ENCODE measurements at regions not wholly inside any gene's neighbourhood (a gene's known extent, or its start where the extent isn't known, plus 50 kb on each side); places are given as distances from the start of the nearest gene placed in this dataset.

DNA sequence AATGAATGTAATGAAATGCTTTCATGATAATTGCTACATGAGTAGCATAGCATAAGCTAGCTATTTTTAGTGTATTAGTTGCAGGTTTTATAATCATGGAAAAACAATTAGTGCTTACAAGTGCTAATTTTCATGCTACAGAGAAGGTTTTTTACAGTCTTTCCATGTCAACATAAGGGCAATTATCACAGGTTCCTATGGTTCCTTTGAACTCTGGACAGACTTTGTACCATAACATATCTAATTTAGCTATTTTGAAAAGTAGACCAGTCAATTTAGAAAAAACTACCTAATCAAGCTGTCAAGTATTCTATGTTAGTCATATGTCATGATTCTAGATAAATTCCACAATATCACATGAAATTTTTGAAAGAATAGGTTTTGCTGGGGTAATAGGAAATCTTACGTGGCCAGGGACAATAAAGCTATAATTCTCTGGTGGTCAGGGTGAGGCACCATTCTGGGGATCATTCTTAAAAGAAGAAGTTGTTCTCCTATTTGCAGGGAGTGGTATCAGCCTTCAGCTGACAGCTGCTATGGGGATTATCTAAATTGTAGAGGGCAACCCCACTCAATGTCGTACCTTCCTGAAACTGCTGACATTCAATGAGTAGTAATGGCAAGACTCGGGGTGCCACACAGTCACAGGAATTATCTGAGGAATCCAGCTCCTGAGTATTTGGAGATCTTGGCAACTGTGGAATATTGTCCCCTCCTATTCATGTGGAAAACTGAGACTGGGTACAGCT is 724.0 kb upstream of the LINC00305 start:
- ChIA-PET POLR2A (no interaction called here), CTCF (no interaction called here)
- no peak overlapping the region for H3K4me3 ChIP-seq (ENCODE audit: low read depth, low read length)
- TF ChIP-seq, protein P1, sequence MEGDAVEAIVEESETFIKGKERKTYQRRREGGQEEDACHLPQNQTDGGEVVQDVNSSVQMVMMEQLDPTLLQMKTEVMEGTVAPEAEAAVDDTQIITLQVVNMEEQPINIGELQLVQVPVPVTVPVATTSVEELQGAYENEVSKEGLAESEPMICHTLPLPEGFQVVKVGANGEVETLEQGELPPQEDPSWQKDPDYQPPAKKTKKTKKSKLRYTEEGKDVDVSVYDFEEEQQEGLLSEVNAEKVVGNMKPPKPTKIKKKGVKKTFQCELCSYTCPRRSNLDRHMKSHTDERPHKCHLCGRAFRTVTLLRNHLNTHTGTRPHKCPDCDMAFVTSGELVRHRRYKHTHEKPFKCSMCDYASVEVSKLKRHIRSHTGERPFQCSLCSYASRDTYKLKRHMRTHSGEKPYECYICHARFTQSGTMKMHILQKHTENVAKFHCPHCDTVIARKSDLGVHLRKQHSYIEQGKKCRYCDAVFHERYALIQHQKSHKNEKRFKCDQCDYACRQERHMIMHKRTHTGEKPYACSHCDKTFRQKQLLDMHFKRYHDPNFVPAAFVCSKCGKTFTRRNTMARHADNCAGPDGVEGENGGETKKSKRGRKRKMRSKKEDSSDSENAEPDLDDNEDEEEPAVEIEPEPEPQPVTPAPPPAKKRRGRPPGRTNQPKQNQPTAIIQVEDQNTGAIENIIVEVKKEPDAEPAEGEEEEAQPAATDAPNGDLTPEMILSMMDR (IDR thresholded peaks at IDR 0.05; ENCODE audit: insufficient read depth, low read length, missing control alignments), result no peak
- no peak for DNase-seq (ENCODE audit: low read depth, low spot score)

DNA sequence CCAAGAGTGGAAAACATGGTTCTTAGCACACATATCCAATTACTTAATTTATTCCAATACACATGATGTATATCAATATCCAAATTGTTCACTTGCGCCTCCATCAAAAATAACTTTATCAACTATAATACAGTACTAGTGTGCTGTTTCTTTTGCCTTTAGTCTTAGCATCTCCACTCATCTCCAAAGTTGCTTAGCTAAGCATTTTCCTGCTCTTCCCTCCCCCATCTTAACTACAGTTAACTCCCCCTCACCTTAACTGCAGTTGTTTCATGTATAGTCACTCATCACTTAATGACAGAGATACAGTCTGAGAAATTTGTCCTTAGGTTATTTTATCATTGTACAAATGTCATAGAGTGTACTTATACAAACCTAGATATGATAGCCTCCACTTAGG is 705.2 kb upstream of the LINC00305 start:
- no peak overlapping the region for H3K4me3 ChIP-seq (ENCODE audit: low read depth, low read length)
- TF ChIP-seq, protein P1 (IDR thresholded peaks at IDR 0.05; ENCODE audit: insufficient read depth, low read length, missing control alignments), result no peak
- DNase-seq (ENCODE audit: low read depth, low spot score), result no peak
- POLR2A ChIA-PET, result no interaction called here
- CTCF ChIA-PET, result no interaction called here

DNA sequence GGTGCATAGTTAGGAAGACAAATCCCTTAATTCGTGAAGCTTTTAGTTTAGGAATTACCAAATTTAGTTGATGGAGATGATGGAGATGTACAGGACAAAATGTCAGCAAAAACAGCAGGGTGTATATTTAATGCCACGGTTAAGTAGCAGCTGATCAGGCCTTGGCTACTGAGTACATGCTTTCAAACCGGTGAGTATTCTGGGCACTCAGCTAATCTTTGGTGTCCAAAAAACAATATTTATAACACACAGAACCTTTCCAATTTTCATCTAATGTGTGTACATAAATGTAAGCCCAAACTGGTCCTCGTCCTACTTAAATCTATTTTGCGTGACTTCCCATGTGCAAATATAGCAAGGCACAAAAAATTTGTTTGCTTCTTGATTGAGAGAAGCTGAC is 703.4 kb upstream of the LINC00305 start:
- POLR2A ChIA-PET, result no interaction called here
- CTCF ChIA-PET, result no interaction called here
- DNase-seq (ENCODE audit: low read depth, low spot score), result no peak
- TF ChIP-seq, protein P1 (IDR thresholded peaks at IDR 0.05; ENCODE audit: insufficient read depth, low read length, missing control alignments), result no peak
- no peak overlapping the region for H3K4me3 ChIP-seq (ENCODE audit: low read depth, low read length)

DNA sequence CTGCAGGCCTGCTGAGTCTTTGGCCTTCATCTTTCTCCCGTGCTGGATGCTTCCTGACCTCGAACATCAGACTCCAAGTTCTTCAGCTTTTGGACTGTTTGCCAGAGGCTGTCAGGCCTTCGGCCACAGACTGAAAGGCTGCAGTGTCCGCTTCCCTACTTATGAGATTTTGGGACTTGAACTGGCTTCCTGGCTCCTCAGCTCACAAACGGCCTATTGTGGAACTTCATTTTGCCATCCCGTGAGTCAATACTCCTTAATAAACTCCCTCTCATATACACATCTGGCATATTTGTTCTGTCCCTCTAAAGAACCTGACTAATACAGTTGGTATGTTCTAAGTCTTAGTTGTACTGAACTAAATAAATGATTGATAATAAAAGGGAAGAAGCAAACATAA is 702.8 kb upstream of the LINC00305 start:
- TF ChIP-seq, protein P1 (IDR thresholded peaks at IDR 0.05; ENCODE audit: insufficient read depth, low read length, missing control alignments), result no peak
- no peak overlapping the region for H3K4me3 ChIP-seq (ENCODE audit: low read depth, low read length)
- DNase-seq (ENCODE audit: low read depth, low spot score), result no peak
- ChIA-PET CTCF (no interaction called here), POLR2A (no interaction called here)

DNA sequence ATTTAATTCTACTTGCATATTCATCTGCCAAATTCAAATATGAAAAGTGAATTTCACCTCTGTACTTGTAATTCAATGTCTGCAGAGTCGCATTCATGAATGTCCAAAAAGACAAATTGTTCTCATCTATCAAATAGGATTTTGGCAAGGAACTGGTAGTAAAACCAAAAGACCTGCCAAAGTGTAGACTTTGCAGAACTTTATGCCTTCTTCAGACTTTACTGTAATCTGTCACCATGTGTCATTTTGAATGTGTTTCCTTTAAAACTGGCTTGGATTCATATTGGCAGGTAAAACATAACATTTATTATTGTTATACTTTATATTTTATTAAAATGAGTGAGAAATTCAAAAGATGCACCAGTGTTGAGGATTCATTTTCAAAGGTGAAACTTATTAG is 701.9 kb upstream of the LINC00305 start:
- no peak for DNase-seq (ENCODE audit: low read depth, low spot score)
- ChIA-PET CTCF (no interaction called here), POLR2A (no interaction called here)
- TF ChIP-seq, protein P1 (IDR thresholded peaks at IDR 0.05; ENCODE audit: insufficient read depth, low read length, missing control alignments), result no peak
- no peak overlapping the region for H3K4me3 ChIP-seq (ENCODE audit: low read depth, low read length)

DNA sequence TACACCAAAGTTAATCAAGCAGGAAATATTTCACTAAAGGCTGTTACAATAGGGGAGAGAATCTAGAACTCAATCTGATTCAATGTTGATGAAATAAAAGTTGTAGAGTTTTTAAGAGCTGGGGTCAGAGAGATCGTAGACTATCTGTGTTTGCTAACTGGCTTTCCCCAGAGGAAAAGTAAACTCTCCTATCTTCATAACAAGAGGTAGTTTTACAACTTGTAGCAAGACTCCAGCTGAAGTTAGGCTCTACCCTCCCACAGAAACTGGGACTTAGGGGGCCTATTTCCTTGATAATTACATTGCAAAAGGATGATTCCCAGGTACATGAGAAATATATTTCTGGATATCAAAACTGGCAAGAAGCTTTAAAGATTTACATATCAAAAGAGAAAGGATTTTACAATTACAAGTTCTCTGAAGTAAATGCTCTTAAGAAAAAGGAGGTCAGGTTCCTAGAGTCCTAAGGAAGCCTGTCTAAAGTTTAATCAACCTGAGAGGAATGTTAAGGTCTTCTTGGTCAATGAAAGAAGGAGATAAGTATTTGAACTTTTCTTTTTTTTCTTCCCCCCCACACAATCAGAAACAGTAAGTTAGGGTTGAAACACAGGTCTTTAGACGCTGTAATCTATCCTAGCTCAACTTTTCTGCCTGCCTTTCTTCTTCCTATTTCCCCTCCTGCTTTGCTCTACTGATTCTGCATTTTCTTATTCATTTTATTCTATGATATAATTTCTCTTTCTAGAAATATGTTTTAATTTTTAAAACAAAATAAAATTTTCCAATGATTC is 692.2 kb upstream of the LINC00305 start:
- ChIA-PET CTCF (no interaction called here), POLR2A (no interaction called here)
- TF ChIP-seq, protein P1 (IDR thresholded peaks at IDR 0.05; ENCODE audit: insufficient read depth, low read length, missing control alignments), result no peak
- DNase-seq (ENCODE audit: low read depth, low spot score), result no peak
- no peak overlapping the region for H3K4me3 ChIP-seq (ENCODE audit: low read depth, low read length)
